ENCODE measurements at regions not wholly inside any gene's neighbourhood (a gene's known extent, or its start where the extent isn't known, plus 50 kb on each side); places are given as distances from the start of the nearest gene placed in this dataset.
A peak's percentile ranks its signal among the peaks of the same experiment; 100 is the strongest.

DNA sequence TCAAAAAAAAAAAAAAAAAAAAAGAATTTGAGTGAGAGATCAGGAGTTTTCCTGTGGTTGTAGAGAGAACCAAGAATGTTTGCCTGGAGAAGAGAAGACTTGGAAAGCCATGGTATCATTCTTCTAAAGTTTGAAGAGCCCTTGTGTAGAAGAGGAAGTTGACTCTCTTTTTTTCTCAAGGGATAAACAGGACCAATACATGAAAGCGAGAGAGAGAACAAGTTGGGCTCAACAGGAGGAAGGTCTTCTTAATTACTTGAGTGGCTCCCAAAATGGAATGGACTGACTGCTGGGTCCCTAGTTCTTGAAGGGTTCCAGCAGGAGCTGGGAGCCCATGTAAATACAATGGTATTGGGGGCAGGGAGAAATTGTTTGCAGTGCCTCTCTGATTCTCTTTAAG, 173.3 kb upstream of the ADO start:
- DNase-seq (ENCODE audit: low spot score), result no peak

DNA sequence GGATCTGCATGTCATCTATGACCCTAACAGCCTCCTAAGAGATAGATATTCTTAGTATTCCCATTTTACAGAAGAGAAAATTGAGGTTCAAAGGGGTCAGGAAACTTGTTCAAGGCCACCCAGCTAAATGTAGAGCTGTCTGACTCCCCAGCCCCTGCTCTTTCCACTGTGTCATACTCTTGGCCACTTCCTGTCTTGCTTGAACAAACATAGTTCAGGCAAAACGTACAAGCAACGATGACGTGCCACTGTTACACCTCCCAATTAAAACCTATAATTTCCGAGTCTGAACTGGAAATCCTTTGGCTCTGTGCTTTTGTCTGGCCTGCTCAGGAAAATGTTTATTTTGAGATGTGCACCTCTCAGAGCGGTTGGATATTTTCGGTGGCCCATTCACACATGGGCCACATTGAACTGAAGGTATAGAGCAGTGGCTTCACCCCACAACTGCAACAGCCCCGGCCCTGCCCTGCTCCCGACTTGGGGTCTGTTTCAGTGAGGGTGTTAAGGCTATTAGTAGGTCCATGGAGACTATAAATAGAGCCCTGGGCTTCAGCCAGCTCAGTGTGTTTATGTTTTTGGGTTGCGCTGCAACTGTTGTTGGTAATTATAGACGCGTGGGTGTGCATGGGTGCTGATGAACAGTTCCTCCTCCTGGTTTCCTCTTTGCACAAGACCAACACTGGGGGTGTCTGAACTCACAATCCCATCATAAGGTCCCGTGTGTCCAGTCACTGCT, 172.3 kb upstream of the ADO start:
- DNase-seq (ENCODE audit: low spot score), result no peak

DNA sequence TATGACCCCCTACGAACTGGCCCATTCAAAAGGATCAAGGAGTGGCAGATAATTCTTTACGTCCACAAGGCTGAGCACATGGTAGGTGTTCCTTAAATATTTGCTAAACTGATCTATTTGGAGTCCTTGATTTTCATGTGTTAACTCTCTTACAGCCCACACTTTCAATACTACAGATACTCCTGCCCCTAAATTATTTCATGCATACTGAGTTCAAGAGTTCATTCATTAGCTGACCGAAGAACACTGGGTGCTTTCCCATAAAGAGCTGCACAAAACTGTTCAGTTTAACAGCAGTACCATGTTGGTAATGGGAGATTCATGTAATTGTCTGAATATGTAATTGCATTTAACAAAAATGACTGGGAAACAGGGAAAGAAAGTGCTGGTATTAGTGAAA, 170.5 kb upstream of the ADO start:
- no peak for DNase-seq (ENCODE audit: low spot score)

DNA sequence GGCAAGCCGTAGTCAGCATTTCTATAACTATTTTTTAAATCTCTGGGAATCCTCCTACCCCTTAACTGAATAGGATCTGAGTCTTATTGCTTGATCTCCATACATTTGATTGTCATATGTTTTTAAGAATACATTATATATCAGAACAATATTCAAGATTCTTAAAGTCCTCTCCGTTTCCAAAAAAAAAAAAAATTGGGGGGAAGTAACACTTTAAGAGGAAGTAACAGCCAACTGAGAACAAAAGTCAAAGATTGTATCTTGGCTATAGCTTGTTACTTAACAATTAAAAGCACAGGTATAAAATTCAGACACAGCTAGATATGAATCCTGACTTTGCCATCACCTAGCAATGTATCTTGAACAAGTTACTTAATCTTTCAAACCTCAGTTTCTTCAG, 169.9 kb upstream of the ADO start:
- DNase-seq (ENCODE audit: low spot score), result no peak

DNA sequence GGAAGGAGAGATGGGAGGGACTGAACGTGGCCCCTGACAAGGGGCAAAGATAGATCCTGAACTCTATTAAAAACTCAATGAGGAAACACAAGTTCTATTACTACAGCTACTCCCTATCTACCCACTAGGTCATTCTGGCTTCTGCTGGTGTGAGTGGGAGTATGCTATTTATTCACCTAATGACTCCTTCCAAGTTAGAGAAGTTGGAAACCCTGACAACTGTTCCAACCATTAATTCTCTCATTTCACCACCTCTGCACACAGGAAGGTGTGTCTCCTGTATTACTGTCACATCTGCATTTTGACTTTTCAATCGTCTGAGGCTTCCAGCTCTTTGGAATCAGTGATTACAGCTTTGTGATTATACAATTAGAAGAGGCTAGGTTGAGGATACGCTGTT, 169.4 kb upstream of the ADO start:
- DNase-seq (ENCODE audit: low spot score), result no peak

DNA sequence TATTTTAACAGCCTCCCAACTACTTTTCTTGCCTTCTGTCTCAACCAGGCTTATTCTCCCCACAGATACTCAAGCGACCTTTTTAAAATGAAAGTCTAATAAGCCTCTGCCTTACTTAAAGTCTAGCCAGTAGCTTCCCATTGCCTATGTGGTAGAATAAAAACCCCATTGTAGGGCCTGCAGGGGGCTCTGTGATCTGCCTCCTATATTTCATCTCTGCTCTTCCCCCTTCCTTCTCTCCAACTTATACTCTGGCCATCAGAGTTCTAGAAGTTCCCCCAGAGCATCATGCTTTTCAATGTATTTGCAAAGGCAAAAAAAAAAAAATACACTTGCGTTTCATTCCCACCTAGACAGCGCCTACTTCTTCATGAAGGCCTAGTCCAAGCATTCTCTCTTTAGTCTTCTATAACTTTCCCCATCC, 167.7 kb upstream of the ADO start:
- no peak for DNase-seq (ENCODE audit: low spot score)

DNA sequence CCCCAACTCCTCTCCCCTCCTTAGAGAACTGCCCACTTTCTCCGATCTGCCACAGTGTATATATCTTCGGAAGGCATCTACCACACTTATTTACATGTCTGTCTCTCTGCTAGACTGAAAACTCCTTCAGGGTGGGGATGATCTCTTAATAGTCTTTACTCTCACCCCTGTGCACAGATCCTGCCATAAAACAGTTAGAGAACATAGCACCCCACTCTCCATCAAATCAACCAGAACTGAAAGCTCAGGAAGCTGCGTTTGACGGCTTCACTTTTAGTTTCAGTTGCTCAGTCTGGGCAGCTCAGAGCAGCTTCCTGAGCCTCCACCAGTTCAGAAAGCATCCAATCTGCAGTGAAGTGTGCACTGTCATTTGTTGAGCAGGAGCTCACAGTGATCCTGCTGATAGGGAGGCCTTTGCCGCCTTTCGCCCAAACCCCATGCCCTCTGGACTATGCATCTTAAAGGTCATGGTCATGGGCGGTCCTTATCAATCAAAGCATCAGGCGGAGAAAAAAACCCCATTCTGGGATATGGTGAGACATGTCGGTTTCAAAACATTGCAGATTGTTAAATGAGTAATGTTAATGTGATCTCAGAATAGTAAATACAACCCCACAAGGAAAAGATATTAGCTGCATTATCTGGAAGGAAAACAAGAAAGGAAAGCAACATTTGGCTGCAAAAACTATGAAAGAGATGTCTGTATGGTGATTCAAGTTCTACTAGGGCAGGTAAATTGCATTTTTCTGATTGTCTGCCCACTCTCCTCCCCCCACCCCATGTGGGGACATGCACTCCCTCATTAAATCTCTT, 167.1 kb upstream of the ADO start:
- DNase-seq (ENCODE audit: low spot score), result peak; percentile 38

DNA sequence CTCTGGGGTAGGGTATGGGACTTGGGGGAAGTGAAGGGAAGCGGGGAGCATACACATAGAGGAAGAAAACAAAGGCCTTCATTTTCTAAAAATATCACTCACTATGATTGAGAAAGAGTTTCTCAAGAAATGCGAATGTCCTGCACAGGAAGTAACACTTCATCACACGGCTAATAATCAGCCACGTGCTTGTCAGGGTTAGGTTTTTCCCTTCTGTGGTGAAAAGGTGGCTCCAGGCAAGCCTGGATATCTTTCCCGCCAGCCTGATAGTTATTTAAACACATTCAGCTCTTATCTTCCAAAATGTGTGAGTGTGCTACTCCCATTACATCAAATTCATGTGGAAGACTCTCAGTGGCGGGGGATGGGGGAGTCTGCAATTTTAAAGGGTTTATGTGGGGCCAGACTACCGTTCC, 166.4 kb upstream of the ADO start:
- no peak for DNase-seq (ENCODE audit: low spot score)

DNA sequence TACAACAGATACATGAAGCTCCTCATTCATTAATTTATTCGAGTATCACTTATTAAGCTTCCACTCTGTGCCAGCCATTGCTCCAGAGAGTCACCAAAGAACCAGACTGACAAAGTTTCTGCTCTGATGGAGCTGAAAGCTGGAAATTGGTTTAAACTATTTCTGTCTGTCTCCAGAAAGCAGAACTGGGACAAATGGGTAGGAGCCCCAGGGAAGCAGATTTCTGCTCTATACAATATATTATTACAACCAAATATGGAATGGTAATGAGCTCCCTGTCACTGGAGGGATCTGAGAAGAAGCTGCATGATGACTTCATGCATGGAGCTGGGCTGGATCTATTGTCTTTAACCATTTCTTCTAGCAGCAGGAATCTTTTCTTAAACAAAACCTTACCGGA, 165.4 kb upstream of the ADO start:
- no peak for DNase-seq (ENCODE audit: low spot score)

DNA sequence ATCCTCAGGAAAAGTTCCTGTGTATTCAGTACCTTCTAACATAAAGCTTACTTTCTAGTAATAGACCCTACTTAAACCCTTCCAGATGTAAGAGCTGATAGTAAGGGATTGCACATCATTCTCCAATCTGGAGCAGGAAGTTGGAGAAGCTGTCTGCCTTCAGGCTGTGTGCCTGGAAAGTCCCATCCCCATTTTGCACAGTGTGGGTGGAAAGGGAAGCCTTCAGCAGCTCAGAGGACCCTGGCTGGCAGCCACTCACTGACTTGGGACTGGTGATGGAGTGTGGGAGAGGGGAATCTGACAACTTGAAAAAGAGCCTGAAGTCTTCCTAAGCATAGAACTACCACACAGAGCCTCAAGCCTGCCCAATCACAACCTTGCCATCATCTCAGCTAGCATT, 164.1 kb upstream of the ADO start:
- DNase-seq (ENCODE audit: low spot score), result no peak

DNA sequence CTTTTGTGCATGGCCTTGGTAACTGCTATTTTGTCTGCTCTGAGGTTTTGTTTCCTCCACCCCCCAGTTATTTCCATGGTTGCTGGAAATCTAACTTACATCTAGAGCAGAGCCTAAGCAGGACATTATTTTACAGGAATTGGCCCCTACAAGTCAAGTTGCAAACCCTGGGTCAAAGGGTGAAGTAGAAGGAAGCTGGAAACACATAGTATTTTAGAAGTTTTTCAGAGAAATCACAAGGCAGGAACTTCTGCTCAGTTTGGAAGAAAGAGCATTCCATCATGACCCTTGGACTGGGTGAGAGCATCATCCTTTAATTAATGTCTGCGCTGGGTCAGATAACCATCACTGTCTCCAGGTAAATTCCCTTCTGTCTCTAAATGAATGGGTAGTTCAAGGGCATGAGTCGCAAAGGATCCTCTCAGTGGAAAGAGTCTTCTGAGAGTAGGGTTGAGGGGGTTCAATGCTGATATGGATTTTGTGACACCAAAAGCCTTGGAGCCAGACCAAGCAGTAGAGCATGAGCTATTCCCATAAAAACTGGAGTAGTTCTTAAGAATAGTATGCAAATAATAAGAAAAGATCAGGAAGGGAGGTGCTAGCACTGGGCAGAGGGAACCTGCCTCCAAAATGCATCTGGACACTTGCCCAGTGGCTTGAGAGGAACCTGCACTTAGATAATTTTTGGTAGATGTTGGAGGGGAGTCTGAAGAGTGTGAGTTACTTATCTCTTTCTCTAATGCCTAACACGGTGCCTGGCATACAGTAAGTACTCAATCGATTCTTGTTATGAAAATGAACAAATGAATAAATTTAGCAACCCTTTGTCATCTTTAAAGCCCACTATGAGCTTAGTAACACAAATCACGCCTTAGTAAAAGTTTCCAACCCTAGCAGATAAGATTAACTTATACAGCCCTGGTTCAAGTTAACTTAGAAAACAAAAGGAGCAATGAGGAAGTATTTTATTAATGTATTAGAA, 160.6 kb upstream of the ADO start:
- DNase-seq (ENCODE audit: low spot score), result no peak

DNA sequence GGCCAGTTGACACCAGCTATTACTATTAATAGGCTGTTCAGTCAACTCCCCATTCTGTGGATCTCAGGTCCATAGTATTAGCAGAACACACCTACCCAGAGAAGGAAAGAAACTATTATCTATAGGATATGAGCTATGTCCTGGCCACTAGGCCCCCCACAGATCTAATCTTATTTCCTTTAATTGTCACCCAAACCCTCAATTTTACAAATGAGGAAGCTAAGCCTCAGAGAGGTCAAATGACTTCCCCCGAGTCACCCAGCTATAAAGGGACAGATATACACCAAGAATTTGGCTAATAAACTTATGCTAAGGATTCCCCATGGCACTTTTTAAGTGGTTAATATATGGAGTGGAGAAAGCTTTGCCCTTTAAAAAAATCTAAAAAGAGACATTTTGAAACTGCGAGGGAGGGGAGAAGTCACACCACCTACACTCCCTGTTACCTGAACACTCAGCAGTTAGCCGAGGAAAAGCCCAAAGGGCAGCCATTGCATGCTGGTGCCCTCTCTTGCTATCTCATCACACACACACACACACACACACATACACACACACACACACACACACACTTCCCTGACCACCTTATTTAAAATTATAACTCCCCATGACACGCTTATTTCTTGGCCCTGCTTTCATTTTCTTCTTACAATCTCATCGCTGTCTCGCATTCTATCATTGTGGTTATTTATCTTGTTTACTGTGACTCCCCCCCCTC, 157.0 kb upstream of the ADO start:
- no peak for DNase-seq (ENCODE audit: low spot score)

DNA sequence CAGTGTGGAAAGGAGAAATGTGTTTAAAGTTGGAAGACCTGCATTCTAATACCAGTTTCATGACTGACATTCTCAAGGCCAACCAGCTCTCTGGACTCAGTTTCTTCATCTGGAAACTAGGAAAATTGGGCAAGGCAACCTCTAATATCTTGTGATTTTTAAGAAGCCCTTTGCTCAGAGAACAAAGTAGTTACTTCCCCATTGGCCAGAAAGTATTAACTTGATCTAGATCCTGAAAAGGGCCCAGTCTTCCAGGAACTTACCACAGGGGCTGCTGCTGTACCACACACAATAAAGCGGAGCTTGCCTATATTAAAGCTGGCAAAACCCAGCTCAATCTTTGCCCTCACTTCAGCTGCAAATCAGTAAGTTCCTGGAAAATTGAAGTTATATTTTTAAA, 155.6 kb upstream of the ADO start:
- DNase-seq (ENCODE audit: low spot score), result no peak

DNA sequence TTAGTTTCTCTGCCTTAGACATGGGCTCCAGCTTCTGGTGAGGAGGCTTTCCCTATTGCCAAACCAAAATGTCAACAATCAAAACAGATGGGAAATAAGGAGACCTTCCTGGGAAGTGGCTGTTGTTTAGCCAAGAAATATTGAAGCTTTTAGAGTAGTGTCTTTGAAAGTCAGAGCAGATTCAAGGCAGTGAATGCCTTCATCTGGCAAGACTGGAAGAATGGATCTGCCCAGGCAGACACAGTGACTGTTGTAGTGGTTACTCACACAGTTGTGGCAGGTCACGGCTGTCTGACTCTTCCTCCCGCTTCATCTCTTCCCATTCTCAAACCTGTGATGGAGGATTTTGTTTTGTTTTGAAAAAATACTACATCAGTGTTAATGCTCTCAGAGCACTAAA, 154.1 kb upstream of the ADO start:
- DNase-seq (ENCODE audit: low spot score), result no peak

DNA sequence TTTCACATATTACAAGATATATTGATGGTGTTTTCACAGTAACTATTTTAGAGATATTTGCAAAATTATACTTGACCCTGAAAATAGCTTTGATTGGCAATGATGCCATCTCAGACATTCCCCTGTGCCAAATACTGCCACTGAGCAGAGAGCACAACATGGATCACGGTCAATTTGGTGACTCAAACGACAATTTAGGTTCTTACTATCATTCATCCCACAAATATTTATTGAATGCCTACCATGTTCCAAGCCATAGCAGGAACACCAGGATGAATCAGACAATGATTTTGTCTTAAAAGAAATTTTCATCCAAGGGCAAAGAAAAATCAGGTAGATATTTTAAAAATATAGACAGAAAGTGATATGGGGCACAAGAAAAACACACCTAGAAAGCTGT, 153.2 kb upstream of the ADO start:
- DNase-seq (ENCODE audit: low spot score), result peak; percentile 25

DNA sequence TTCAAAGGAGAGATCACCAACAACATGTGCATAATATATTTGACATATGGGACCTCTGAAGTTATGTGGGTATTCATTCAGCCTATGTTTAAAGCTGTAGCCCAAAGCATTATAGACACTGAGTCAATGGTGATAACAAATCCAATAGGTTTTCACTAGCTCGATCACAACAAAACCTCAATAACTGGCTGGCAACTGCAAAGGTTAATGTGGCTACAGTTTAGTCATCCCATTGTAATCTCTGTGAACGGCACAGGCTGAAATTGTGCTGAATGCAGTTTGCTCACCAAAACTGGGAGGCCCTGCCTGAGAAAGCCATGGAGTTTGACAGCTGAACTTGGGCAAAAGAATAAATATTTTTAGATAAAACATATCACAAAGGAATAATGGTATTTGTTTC, 152.4 kb upstream of the ADO start:
- peak; percentile 23 for DNase-seq (ENCODE audit: low spot score)

DNA sequence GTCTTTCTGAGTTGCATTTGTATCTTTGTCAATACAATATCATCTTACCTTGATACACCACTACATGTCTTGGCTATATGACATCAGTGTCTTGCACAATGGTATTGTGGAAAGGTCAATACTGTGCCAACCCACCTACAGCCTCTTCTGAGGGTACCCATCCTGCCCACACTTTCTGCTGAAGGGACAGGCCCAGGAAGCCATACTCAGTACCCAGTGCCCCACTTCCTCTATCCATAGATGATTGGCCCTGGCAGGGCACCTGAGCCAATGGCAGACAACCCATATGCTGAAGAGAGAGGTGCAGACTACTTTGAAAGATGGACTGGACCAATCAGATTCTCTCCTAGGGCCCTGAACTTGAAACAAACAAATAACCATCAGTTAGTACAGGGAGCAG, 152.0 kb upstream of the ADO start:
- no peak for DNase-seq (ENCODE audit: low spot score)

DNA sequence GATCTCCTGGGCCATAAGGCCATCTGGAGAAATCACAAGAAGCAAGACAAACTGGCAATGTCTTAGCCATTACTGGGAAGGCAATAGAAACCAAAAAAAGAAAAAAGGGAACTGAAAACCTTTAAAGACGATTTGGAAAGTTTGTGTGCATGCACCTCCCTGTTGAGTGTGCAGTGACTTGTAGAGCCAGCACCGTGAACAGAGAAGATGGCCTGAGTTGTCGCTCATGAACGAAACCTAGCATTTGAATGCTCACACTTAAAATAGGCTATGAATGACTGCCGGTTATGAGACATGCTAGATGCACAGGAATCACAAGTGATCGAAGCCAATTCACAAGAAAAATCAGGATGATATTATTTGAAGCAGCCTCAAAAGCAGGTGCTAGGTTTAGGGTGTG, 151.3 kb upstream of the ADO start:
- no peak for DNase-seq (ENCODE audit: low spot score)

DNA sequence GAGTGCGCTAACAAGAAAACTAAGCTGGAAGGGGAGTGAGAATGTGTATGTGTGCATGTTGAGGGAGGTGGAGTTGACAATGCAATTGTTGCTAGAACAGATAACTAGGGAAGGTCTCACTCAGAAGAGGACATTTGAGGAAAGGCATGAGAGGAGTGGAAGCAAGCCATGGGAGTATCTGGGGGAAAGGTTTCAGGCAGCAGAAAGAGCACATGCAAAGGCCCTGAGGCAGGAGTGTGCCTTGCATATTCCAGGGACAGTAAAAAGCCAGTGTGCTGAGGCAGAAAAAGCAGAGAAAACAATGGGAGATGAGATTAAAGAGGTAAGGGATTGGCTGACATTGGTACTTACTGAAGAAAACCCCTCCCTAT, 149.6 kb upstream of the ADO start:
- no peak for DNase-seq (ENCODE audit: low spot score)

DNA sequence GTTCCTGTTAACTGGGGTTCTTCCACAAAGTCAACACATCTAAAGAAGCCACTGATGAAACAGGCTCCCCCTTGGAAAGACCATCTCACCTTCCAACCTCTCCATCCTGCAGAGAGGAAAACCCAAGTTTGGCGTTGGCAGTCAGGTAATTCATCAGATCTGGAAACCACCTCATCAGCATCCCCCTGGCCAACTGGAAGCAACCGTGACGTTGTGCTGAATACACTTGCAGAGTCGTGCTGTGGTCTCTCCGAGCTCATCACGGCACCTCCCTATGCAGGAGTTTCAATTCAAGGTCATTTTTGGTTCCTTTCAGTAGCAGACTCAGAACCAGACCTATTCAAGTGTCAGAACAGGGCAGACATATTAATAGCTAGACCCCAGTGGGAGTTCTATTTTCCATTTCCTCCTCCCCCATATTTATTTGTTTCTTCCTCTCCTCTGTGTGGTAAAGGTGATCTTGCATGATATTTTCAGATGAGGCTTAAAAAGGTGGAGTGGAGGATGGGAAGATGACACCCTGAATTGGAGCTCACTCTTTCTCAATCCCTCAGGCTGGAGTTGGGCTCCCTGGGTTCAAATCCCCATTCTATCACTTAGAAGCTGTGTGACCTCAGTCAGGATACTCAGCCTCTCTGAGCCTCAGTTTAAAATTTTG, 149.1 kb upstream of the ADO start:
- DNase-seq (ENCODE audit: low spot score), result no peak

DNA sequence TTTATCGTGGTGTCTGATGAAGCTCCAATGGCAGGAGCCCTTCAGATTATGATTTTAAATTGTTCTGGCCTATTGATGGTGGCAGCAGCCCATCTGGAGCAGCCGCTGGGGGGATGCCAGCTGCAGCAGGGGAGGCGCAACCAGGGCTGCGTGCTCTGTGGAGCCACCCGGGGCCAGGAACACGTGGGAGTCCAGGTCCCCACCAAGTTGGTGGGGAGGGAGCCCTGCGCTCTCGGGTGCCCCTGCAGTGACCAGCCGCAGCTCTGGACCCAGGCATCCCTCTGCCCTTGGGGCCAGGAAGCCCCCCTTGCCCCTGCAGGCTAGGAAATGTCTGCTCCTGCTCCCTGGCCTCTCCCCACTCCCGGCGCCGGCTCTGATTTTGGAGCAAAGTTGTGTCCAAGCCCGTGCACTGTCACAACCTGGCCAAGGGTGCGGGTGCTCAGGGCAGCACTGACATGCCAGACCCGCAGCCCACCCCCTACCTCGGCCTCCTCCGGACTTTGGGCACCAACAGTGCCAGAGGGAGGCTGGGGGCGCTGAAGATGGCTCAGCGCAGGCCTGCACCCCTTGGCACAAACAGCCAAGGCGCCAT, 147.2 kb upstream of the ADO start:
- no peak for DNase-seq (ENCODE audit: low spot score)

Data from AG08396 (cell line).